ENCODE measurements at regions not wholly inside any gene's neighbourhood (a gene's known extent, or its start where the extent isn't known, plus 50 kb on each side); places are given as distances from the start of the nearest gene placed in this dataset.

DNA sequence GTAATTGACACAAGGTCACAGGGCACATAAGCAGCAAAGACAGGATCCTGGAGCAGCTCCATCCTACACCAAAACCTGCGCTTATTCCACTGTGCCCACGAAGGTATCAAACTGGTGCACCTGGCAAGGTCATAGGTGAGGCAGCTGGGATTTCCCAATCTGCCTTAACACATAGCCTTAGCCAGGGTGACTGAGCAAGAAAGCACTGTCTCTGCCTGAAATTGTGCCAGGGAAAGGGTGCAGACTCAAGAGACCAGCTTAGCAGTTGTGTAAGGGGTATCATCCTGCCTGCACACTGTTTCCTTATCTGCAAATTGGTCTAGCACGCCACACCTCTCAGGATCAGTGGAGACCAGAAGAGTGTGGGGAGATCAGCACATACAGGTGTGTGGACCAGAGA is 82.8 kb downstream of the MAFB start:
- DNase-seq = no peak
- H3K4me1 ChIP-seq (ENCODE audit: control insufficient read depth in 1 of 2, insufficient read depth in 2 of 2, low read length in 2 of 2) = peaks cover 0 to 4% of the 10 kb centered on the region in 2 donors
- peak overlapping the region in 1 of 2 donors; percentile 36 for H3K4me3 Mint-ChIP-seq
- H3K36me3 Mint-ChIP-seq = no peaks in the 10 kb centered on the region
- intact Hi-C loops (cut with micrococcal nuclease) = no loop called here
- no peak overlapping the region for H3K9ac ChIP-seq (ENCODE audit: insufficient read depth, low read length, poor library complexity, severe bottlenecking)
- H3K4me2 ChIP-seq (replicated peaks; ENCODE audit: extremely low read depth, low read length, poor library complexity, severe bottlenecking) = no peak overlapping the region
- no peak overlapping the region for H2AFZ ChIP-seq (ENCODE audit: insufficient read depth, low read depth, low read length, poor library complexity, severe bottlenecking)
- no peaks in the 10 kb centered on the region for H4K20me1 ChIP-seq (ENCODE audit: insufficient read depth, low read length)
- TF ChIP-seq, protein P1, sequence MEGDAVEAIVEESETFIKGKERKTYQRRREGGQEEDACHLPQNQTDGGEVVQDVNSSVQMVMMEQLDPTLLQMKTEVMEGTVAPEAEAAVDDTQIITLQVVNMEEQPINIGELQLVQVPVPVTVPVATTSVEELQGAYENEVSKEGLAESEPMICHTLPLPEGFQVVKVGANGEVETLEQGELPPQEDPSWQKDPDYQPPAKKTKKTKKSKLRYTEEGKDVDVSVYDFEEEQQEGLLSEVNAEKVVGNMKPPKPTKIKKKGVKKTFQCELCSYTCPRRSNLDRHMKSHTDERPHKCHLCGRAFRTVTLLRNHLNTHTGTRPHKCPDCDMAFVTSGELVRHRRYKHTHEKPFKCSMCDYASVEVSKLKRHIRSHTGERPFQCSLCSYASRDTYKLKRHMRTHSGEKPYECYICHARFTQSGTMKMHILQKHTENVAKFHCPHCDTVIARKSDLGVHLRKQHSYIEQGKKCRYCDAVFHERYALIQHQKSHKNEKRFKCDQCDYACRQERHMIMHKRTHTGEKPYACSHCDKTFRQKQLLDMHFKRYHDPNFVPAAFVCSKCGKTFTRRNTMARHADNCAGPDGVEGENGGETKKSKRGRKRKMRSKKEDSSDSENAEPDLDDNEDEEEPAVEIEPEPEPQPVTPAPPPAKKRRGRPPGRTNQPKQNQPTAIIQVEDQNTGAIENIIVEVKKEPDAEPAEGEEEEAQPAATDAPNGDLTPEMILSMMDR (IDR thresholded peaks at IDR 0.05) = no peak
- H3K9me3 Mint-ChIP-seq = peaks cover 0 to 2% (median 0%) of the 10 kb centered on the region in 7 donors
- peaks cover 6% of the 10 kb centered on the region for H3K4me1 Mint-ChIP-seq
- no peak overlapping the region for H3K27ac Mint-ChIP-seq
- H3K4me3 ChIP-seq (replicated peaks in 1 of 3; ENCODE audit: low read depth in 2 of 3, low read length in 3 of 3) = no peak overlapping the region
- no peaks in the 10 kb centered on the region for H3K79me2 ChIP-seq (ENCODE audit: insufficient read depth, low read length)
- no peaks in the 10 kb centered on the region for H3K36me3 ChIP-seq (replicated peaks in 1 of 2; ENCODE audit: control insufficient read depth in 1 of 2, insufficient read depth in 2 of 2, low read length in 2 of 2)
- H3K27ac ChIP-seq (ENCODE audit: low read depth in 1 of 2, low read length in 2 of 2) = no peak overlapping the region
- WGBS (ENCODE audit: insufficient coverage) = 94% methylated on average over 2 of the region's 3 CpGs
- peaks cover 17 to 18% of the 10 kb centered on the region in 2 donors for H3K27me3 ChIP-seq (ENCODE audit: control insufficient read depth in 2 of 2, insufficient read depth in 2 of 2, low read length in 2 of 2)
- H3K27me3 Mint-ChIP-seq (ENCODE audit: low read depth in 3 of 3) = peaks cover 12 to 37% (median 14%) of the 10 kb centered on the region in 3 donors
- H3K9me3 ChIP-seq (replicated peaks in 1 of 2; ENCODE audit: control insufficient read depth in 1 of 2, insufficient read depth in 1 of 2, low read length in 2 of 2) = no peaks in the 10 kb centered on the region

DNA sequence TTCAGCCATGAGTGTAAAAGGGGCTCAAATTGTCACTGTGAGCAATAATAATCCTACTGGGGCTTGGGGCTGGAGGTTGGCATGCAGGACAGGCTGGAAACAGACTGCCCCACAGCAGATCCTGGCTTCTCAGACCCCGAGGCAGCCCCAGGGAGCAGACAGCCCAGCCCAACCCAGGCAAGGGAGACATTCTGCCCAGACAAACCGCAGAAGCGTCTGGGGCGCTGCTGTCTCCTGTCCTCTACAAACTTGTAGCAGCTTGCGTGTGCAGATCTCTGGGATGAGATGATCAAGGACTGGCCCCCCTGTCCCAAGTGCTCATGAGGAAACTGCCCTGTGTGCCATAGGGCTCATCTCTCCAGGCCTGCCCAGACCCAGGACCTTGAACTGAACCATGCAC is 84.6 kb downstream of the MAFB start:
- Mint-ChIP-seq H3K27ac (no peak overlapping the region), H3K27me3 (ENCODE audit: low read depth in 3 of 3) (peaks cover 10 to 34% (median 14%) of the 10 kb centered on the region in 3 donors), H3K4me3 (no peak overlapping the region), H3K36me3 (no peaks in the 10 kb centered on the region), H3K4me1 (peaks cover 5% of the 10 kb centered on the region), H3K9me3 (peaks cover under 1 to 4% (median 3%) of the 10 kb centered on the region in 7 donors)
- no peak for DNase-seq
- Histone ChIP-seq H3K4me3 (replicated peaks in 1 of 3; ENCODE audit: low read depth in 2 of 3, low read length in 3 of 3) (no peak overlapping the region), H2AFZ (ENCODE audit: insufficient read depth, low read depth, low read length, poor library complexity, severe bottlenecking) (no peak overlapping the region), H3K27me3 (ENCODE audit: control insufficient read depth in 2 of 2, insufficient read depth in 2 of 2, low read length in 2 of 2) (peaks cover 14 to 18% of the 10 kb centered on the region in 2 donors), H3K9me3 (replicated peaks in 1 of 2; ENCODE audit: control insufficient read depth in 1 of 2, insufficient read depth in 1 of 2, low read length in 2 of 2) (no peaks in the 10 kb centered on the region), H3K4me2 (replicated peaks; ENCODE audit: extremely low read depth, low read length, poor library complexity, severe bottlenecking) (no peak overlapping the region), H3K9ac (ENCODE audit: insufficient read depth, low read length, poor library complexity, severe bottlenecking) (no peak overlapping the region), H4K20me1 (ENCODE audit: insufficient read depth, low read length) (no peaks in the 10 kb centered on the region), H3K36me3 (replicated peaks in 1 of 2; ENCODE audit: control insufficient read depth in 1 of 2, insufficient read depth in 2 of 2, low read length in 2 of 2) (no peaks in the 10 kb centered on the region), H3K4me1 (ENCODE audit: control insufficient read depth in 1 of 2, insufficient read depth in 2 of 2, low read length in 2 of 2) (no peaks in the 10 kb centered on the region), H3K79me2 (ENCODE audit: insufficient read depth, low read length) (no peaks in the 10 kb centered on the region), H3K27ac (ENCODE audit: low read depth in 1 of 2, low read length in 2 of 2) (no peak overlapping the region)
- TF ChIP-seq, protein P1 (IDR thresholded peaks at IDR 0.05) = no peak
- WGBS (ENCODE audit: insufficient coverage) = 93% methylated on average over 5 of the region's 5 CpGs
- intact Hi-C loops (cut with micrococcal nuclease) = no loop called here
